ENCODE measurements at regions not wholly inside any gene's neighbourhood (a gene's known extent, or its start where the extent isn't known, plus 50 kb on each side); places are given as distances from the start of the nearest gene placed in this dataset.

GRCh38 chr1:234875328-234875952 is 253.2 kb downstream of the TOMM20 start:
- no peak for DNase-seq

GRCh38 chr1:234874291-234875288 is 254.0 kb downstream of the TOMM20 start:
- no peak for DNase-seq

DNA sequence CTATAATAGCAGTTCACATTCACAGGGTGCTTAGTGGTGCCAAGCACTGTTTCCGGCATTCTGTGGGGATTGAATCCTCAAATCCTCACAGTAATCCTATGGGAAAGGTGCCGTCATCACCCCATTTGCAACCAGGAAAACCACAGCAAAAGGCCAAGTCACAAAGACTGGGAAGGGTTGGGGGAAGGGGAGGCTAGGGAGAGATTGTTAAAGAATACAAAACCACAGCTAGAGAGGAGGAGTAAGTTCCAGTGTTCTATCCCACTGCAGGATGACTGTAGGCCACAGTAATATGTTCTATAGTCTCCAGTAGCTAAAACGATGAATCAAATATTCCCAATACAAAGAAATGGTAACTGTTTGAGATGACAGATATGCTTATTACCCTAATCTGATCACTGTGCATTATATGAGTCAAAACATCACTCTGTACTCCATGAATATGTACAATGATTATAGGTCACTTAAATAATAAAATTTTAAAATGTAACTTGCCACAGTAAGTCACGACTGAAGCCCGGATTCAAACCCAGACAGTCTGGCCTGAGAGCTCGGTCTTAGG is 256.8 kb downstream of the TOMM20 start:
- no peak for DNase-seq

DNA sequence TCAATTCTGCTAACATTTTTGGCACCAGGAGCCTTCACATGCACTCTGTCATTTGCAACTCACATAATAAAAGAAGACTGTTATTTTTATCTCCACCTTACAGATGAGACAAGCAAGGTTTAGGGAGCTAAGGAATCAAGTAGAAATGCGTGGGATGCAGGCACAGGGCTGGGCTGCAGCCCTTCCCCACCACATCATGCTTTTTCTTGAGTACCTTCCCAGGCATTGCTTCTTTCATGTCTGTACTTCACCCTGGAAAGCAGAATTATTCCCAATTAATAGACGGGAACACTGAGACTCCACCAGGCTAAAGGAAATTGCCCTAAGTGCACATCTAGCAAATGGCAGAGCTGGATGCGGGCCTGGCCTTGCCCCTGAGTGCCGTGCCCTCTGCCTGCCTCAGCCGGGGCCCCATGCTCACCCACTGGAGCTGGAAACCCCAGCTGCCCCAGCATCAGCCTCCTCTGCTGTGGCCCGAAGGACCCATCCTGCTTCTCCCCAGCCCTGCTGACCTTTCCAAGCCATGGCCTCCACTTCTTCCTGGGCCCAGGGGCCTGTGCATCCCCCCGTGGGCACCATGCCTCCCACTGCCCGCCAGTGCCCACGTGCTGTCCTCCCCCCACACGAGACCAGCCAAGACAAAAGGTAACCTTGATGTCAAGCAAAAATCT is 257.5 kb downstream of the TOMM20 start:
- no peak for DNase-seq

DNA sequence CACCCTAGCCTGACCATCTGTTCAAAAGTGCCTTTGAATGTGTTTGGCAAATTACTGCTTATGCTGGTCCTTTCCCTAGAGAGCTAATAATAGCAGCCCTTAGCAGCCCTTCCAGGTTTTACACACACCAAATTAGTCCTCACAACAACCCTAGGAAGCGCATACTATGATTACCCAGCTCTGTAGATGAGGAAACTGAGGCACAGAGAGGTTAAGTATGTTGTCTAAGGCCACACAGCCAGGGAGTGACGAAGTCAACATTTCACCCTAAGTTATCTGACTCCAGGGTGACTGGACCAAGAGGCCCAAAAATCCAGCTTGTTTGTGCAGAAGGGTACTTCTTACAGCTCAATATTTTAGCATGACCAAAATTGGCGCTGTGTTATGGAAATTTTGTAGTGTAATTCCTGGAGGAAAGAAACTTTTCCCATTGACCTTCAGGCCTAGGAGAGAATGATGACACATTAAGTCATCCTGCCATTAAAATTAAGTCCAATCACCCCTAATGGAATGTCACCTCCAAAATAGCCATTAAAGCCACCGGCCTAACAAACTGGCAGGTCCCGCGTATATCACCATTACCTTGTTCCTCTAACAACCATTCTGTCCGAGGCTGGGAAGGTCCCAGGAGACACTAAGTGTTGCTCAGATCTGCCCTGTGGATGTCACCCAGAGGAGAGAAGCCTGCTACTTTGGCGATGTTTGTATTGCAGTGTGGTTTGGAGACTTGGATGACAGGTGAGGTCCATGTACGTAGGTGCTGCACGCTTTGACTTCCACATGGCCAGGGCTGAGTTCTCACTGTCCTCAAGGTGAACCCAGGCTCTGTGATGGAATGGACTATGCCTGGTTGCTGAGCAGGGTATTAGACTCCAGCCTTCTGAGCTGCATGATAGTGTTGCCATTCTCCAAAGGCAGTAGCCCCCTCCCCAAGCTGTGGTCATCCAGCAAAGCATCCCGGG is 258.3 kb downstream of the TOMM20 start:
- no peak for DNase-seq

- no peak for DNase-seq
Observed at GRCh38 chr1:234869182-234870019, 259.2 kb downstream of the TOMM20 start.

- no peak for DNase-seq
Observed at GRCh38 chr1:234868296-234869147, 258.5 kb upstream of the IRF2BP2 start.

GRCh38 chr1:234866007-234866866 is 256.3 kb upstream of the IRF2BP2 start:
- no peak for DNase-seq

GRCh38 chr1:234865171-234866006 is 255.4 kb upstream of the IRF2BP2 start:
- no peak for DNase-seq

GRCh38 chr1:234864116-234864515 is 254.1 kb upstream of the IRF2BP2 start:
- no peak for DNase-seq

DNA sequence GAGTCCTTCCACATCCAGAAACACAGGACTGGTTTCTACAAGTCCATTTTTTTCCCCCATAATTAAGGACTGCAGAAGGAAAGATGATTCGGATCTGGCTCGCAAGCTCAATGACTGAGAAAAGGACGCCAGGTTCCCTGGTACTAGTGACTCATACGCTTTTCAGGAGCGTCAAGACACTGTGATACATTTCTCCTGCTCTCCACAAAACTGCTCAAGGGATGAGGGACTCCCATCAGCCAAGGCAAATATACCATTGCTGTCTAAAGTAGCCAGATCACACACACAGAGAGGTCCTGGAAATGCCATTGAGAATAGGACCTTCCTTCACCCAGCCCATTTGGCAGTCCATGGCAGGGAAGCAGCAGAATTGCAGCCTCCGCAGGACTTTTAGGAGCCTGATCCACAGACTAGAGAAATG is 253.6 kb upstream of the IRF2BP2 start:
- DNase-seq, result no peak

- no peak for DNase-seq
Observed at GRCh38 chr1:234862944-234863515, 253.1 kb upstream of the IRF2BP2 start.

DNA sequence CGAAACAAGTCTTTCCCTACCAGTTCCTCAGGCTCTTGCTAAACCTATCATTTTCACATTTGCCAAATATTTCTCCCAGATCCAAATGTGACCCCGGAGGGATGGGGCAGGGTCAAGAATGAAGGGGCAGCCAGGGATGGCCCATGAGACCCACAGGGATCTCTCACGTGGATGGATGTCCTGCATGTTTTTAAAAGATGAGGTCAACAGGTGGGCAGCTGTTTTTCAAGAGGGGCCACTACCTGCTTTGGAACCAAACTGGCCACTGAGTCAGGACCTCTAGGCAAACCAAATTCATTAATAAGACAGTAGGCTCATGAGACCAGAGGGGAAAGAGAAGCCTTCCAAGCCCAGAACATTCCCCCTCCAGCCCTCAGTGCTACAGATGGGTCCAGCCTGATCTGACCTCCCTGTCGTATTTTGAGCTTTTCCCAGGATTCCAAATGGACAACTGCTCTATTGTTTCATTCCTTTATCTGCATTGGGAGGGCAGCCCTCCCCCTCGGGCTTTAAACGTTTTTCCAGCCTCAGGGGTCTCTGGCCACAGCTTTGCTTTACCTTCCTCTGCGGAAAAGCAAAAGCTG is 252.5 kb upstream of the IRF2BP2 start:
- DNase-seq, result no peak

GRCh38 chr1:234861761-234862160 is 251.8 kb upstream of the IRF2BP2 start:
- peak; percentile 62 for DNase-seq

DNA sequence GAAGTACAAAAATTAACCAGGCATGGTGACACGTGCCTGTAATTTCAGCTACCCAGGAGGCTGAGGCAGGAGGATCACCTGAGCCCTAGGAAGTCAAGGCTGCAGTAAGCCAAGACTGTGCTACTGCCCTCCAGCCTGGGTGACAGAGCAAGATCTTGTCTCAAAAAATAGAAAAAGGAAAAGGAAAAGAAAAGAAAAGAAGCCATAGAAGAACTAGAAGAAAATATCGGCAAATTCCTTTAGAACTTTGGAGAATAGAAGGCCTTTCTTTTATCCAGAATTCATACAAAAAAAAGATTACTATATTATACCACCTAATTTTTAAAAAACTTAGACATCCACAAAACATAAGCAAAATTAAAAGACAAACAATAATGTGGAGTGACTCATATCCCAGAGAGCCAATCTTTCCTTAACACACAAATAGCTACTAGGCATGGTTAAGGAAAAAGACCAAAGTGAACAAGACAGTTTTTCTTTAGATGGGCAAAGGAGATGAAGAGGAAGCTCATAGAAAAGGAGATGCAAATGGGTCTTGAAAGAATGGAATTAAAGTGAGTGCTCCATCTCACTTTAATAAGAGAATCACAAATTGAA is 251.1 kb upstream of the IRF2BP2 start:
- no peak for DNase-seq

DNA sequence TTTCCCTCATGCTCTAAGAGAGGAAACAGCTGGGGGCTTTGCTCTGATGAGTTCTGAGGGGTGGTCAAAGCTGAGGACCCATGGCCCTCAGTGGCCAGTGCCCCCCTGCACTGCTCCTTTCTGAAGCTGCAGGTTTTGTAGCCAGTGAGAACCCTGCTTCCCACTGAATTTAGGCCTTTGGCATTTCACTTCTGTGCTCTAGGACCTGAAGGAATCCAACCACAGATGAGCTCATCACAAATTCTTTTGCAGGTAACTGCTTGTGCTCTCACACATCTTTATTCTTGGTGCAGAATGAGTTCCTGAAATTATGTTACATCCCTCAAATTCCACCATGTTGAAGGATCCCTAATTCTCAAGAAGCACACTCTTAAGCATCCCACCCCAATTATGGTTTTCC is 248.7 kb upstream of the IRF2BP2 start:
- DNase-seq, result no peak

GRCh38 chr1:234856845-234857245 is 246.9 kb upstream of the IRF2BP2 start:
- no peak for DNase-seq
